Loucy (cell line): ENCODE measurements at regions not wholly inside any gene's neighbourhood (a gene's known extent, or its start where the extent isn't known, plus 50 kb on each side); places are given as distances from the start of the nearest gene placed in this dataset.

Experiments used
- H2AFZ ChIP-seq: fragments of 200-600 bp; sonication (generic); 2 replicates; pipeline ENCODE4 v1.6.0; 2016; ENCODE audit warnings: antibody characterized with exemption, mild to moderate bottlenecking, low read length, moderate library complexity
- H3F3A ChIP-seq: fragments of 200-600 bp; 2 replicates; pipeline ENCODE4 v1.6.0; 2016; ENCODE audit warnings: antibody characterized with exemption, low read depth, mild to moderate bottlenecking
- H3K27me3 ChIP-seq: fragments of 200-600 bp; sonication (generic); 2 replicates; pipeline ENCODE4 v1.6.1; 2014; ENCODE audit warnings: low read length, mild to moderate bottlenecking; ENCODE audit not compliant: insufficient read depth, poor library complexity, severe bottlenecking
- H3K36me3 ChIP-seq: fragments of 200-600 bp; sonication (generic); 2 replicates; pipeline ENCODE4 v1.6.1; 2016; ENCODE audit warnings: low read length; ENCODE audit not compliant: insufficient read depth
- H3K4me1 ChIP-seq: fragments of 200-600 bp; sonication (generic); 2 replicates; pipeline ENCODE4 v1.5.1; 2014; ENCODE audit warnings: low read length, mild to moderate bottlenecking; ENCODE audit not compliant: insufficient read depth, poor library complexity, severe bottlenecking
- H3K4me2 ChIP-seq: fragments of 200-600 bp; sonication (generic); 2 replicates; pipeline ENCODE4 v1.6.0; 2014; ENCODE audit warnings: antibody characterized with exemption, low read length, low read depth, mild to moderate bottlenecking; ENCODE audit not compliant: poor library complexity, severe bottlenecking
- H3K4me3 ChIP-seq: fragments of 200-600 bp; sonication (generic); 2 replicates; pipeline ENCODE4 v1.5.1; 2014; ENCODE audit warnings: low read length, mild to moderate bottlenecking, mixed read lengths; ENCODE audit not compliant: poor library complexity, severe bottlenecking
- H3K79me2 ChIP-seq: fragments of 200-600 bp; sonication (generic); 2 replicates; pipeline ENCODE4 v1.6.1; 2014; ENCODE audit warnings: low read length; ENCODE audit not compliant: insufficient read depth
- H3K9ac ChIP-seq: fragments of 200-600 bp; sonication (generic); 2 replicates; pipeline ENCODE4 v1.6.0; 2014; ENCODE audit warnings: mild to moderate bottlenecking, low read depth, low read length, moderate library complexity; ENCODE audit not compliant: poor library complexity, severe bottlenecking
- H3K9me2 ChIP-seq: fragments of 200-600 bp; sonication (generic); replicated peaks from 2 replicates; pipeline ENCODE4 v1.6.1; 2016; ENCODE audit warnings: low read depth, low read length, mixed read lengths
- H3K9me3 ChIP-seq: fragments of 200-600 bp; sonication (generic); 2 replicates; pipeline ENCODE4 v1.6.1; 2014; ENCODE audit warnings: mild to moderate bottlenecking, antibody characterized with exemption, low read length, low read depth; ENCODE audit not compliant: insufficient read depth
- H4K20me1 ChIP-seq: fragments of 200-600 bp; sonication (generic); 2 replicates; pipeline ENCODE4 v1.6.0; 2014; ENCODE audit warnings: antibody characterized with exemption, low read length, mild to moderate bottlenecking; ENCODE audit not compliant: insufficient read depth, poor library complexity, severe bottlenecking
- EZH2phosphoT487 ChIP-seq: fragments of 200-600 bp; IDR thresholded peaks from 2 replicates; pipeline ENCODE4 v1.6.1; 2018; ENCODE audit warnings: antibody characterized with exemption, mild to moderate bottlenecking, moderate library complexity, borderline replicate concordance
- TF ChIP-seq, protein P1 (sequence below): fragments of 200-600 bp; sonication (generic); conservative IDR thresholded peaks from 2 replicates; pipeline ENCODE4 v1.5.1; 2014; ENCODE audit warnings: mild to moderate bottlenecking, antibody characterized with exemption, low read length

- no peaks in the 10 kb centered on the region for H3K27me3 ChIP-seq
Measured at GRCh38 chr13:87094646-87095045, 576.5 kb upstream of the SLITRK5 start.

DNA sequence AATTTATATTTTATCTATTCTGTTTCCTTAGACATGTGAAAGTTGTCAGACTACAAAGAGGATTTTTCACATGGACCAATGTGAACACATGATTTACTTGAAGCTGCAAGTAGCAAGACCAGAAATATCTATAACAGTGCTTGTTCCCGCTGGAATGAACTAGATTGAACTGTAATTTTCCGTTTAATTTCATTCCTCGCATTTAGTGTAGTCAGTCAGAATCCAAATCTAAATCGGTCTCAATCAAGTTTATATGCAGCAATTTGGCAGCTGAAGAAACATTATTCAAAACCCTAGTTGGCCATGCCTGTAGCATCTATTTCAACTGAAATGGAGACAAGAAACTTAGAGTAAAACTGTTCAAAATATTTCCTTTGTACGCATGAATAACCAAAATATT is 570.7 kb upstream of the SLITRK5 start:
- Histone ChIP-seq H3K79me2 (no peaks in the 10 kb centered on the region), H3K4me1 (no peaks in the 10 kb centered on the region), H3K4me3 (no peak overlapping the region), H3K9me2 (no peaks in the 10 kb centered on the region), H3K27me3 (no peaks in the 10 kb centered on the region), H4K20me1 (no peaks in the 10 kb centered on the region), H3K4me2 (no peak overlapping the region), H3K36me3 (no peaks in the 10 kb centered on the region), H3F3A (no peaks in the 10 kb centered on the region), H3K9ac (no peak overlapping the region), H3K9me3 (no peaks in the 10 kb centered on the region), H2AFZ (no peak overlapping the region)
- TF ChIP-seq, protein P1, sequence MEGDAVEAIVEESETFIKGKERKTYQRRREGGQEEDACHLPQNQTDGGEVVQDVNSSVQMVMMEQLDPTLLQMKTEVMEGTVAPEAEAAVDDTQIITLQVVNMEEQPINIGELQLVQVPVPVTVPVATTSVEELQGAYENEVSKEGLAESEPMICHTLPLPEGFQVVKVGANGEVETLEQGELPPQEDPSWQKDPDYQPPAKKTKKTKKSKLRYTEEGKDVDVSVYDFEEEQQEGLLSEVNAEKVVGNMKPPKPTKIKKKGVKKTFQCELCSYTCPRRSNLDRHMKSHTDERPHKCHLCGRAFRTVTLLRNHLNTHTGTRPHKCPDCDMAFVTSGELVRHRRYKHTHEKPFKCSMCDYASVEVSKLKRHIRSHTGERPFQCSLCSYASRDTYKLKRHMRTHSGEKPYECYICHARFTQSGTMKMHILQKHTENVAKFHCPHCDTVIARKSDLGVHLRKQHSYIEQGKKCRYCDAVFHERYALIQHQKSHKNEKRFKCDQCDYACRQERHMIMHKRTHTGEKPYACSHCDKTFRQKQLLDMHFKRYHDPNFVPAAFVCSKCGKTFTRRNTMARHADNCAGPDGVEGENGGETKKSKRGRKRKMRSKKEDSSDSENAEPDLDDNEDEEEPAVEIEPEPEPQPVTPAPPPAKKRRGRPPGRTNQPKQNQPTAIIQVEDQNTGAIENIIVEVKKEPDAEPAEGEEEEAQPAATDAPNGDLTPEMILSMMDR = no peak
- no peak for TF ChIP-seq EZH2phosphoT487

More at GRCh38 chr13:87094646-87095045, 576.5 kb upstream of the SLITRK5 start:
- Histone ChIP-seq H2AFZ (no peak overlapping the region), H3K4me2 (no peak overlapping the region), H3K9me2 (no peaks in the 10 kb centered on the region), H3F3A (no peaks in the 10 kb centered on the region), H3K9me3 (no peaks in the 10 kb centered on the region), H4K20me1 (no peaks in the 10 kb centered on the region), H3K9ac (no peak overlapping the region), H3K36me3 (no peaks in the 10 kb centered on the region), H3K79me2 (no peaks in the 10 kb centered on the region), H3K4me1 (no peaks in the 10 kb centered on the region), H3K4me3 (no peak overlapping the region)
- TF ChIP-seq, protein P1 = no peak
- TF ChIP-seq EZH2phosphoT487 = no peak

DNA sequence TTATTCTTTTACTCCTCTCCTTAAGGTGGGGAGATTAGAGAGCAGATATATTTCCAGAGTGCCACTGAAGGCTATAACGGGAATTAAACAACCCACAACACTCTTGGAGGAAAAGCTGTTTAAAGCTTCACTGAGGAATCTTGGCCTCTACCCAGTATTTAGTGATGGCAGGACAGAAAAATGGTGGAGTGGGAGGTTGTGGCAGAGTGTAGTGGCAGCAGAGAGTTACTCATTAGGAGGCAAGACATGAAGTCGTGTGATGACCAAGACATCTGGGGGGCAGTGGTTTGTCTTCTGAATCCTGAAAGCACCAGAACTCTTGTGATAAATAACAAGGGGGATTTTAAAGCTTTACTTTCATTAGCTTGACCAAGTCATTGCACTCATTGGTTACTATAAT is 563.5 kb upstream of the SLITRK5 start:
- Histone ChIP-seq H2AFZ (no peak overlapping the region), H3K9ac (no peak overlapping the region), H3F3A (no peaks in the 10 kb centered on the region), H3K4me2 (no peak overlapping the region), H3K27me3 (no peaks in the 10 kb centered on the region), H3K79me2 (no peaks in the 10 kb centered on the region), H3K36me3 (no peaks in the 10 kb centered on the region), H3K4me3 (no peak overlapping the region), H3K4me1 (no peaks in the 10 kb centered on the region), H4K20me1 (no peaks in the 10 kb centered on the region), H3K9me2 (no peaks in the 10 kb centered on the region), H3K9me3 (no peaks in the 10 kb centered on the region)
- no peak for TF ChIP-seq EZH2phosphoT487
- TF ChIP-seq, protein P1 = no peak
